ENCODE measurements at regions not wholly inside any gene's neighbourhood (a gene's known extent, or its start where the extent isn't known, plus 50 kb on each side); places are given as distances from the start of the nearest gene placed in this dataset.
"Not testable (repeated sequence)": the region's sequence is repeated elsewhere in the genome, so short reads cannot be mapped to it uniquely, and the experiment has no call there.

DNA sequence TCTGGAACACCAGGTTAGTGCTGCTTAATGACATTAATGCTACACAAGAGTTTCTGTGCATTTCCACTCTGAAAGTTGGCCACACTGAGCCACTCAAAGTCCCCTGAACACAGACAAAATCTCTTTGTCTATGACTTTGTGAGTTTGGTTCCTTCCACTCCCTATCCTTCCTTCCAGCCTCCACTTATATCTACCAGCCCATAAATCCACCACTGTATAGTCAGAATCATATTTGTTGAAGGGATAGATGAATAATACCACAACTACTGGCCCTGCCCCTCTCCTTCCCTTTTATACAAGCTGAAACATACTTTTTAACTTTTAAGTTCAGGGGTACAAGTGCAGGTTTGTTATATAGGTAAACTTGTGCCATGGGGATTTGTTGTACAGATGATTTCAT, 127.5 kb downstream of the ABHD5 start:
- no peaks in the 10 kb centered on the region for H3K36me3 ChIP-seq
- H3K27me3 ChIP-seq: no peaks in the 10 kb centered on the region
- intact Hi-C loops (cut with DNase I): no loop called here
- H3K9me3 ChIP-seq: no peaks in the 10 kb centered on the region
- no peak overlapping the region for H3K4me3 ChIP-seq
- H3K27ac ChIP-seq: no peak overlapping the region
- no peaks in the 10 kb centered on the region for H3K4me1 ChIP-seq
- TF ChIP-seq, protein P1, sequence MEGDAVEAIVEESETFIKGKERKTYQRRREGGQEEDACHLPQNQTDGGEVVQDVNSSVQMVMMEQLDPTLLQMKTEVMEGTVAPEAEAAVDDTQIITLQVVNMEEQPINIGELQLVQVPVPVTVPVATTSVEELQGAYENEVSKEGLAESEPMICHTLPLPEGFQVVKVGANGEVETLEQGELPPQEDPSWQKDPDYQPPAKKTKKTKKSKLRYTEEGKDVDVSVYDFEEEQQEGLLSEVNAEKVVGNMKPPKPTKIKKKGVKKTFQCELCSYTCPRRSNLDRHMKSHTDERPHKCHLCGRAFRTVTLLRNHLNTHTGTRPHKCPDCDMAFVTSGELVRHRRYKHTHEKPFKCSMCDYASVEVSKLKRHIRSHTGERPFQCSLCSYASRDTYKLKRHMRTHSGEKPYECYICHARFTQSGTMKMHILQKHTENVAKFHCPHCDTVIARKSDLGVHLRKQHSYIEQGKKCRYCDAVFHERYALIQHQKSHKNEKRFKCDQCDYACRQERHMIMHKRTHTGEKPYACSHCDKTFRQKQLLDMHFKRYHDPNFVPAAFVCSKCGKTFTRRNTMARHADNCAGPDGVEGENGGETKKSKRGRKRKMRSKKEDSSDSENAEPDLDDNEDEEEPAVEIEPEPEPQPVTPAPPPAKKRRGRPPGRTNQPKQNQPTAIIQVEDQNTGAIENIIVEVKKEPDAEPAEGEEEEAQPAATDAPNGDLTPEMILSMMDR (IDR thresholded peaks at IDR 0.05): no peak
- TF ChIP-seq POLR2AphosphoS5 (IDR thresholded peaks at IDR 0.05; ENCODE audit: insufficient read depth in 1 of 2, low read depth in 1 of 2) (no peak), POLR2A (IDR thresholded peaks at IDR 0.05) (no peak)
- DNase-seq (ENCODE audit: extremely low spot score in 2 of 2): no peak

DNA sequence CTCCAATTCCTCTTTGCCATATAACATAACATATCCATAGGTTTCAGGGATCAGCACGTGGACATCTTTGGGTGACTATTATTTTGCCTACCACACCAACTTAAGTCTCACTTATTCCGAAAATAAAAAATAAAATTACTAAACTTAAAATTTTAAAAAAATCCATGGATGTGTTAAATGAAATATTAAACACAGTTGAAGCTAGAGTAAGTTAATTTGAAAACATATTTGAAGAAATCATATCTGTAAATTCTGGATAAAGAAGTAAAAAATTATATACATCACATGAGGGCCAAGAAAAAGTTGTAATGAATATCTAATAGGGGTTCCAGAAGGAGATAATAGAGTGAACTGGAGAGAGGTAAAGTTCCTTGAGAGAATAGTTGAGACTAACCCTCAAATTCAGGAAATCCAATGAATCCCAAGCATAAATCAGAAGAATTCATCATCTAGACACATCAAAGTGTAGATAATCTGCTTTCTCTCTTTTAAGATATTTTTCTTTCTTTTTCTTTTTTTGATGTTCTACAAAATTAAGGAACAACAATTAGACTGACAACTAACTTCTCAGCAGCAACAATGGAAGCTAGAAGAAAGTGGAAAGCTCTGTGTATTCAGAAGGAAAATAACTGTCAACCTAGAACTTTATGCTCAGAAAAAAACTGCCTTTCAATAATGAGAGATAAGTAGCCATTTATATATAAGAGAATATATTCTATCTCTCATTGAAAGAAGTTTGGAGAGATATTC, 147.4 kb downstream of the ABHD5 start:
- TF ChIP-seq, protein P1 (IDR thresholded peaks at IDR 0.05): no peak
- no peak for TF ChIP-seq POLR2A (IDR thresholded peaks at IDR 0.05)
- no peak for TF ChIP-seq POLR2AphosphoS5 (IDR thresholded peaks at IDR 0.05; ENCODE audit: insufficient read depth in 1 of 2, low read depth in 1 of 2)
- H3K36me3 ChIP-seq: no peaks in the 10 kb centered on the region
- intact Hi-C loops (cut with DNase I): no loop called here
- H3K27ac ChIP-seq: no peak overlapping the region
- no peaks in the 10 kb centered on the region for H3K4me1 ChIP-seq
- H3K27me3 ChIP-seq: no peaks in the 10 kb centered on the region
- no peak overlapping the region for H3K4me3 ChIP-seq
- H3K9me3 ChIP-seq: no peaks in the 10 kb centered on the region
- no peak for DNase-seq (ENCODE audit: extremely low spot score in 2 of 2)

DNA sequence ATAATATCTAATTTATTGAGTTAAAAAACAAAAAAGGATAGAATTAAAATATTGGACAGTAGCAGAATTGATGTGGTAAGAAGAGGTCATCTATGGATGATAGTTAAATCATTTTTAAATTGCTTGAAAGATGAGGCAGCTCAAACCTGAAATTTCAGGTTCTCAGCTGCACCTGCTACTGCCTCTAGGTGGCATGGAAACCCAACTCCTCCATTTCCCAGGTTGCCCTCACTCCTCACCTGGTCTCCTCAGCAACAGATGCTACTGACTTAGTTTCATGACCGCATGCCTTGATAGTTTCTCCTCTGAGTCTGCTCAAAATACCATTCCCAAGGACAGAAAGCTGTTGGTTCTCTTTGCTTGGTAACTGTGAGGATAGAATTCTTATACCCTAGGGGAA, 148.1 kb downstream of the ABHD5 start:
- Histone ChIP-seq H3K27ac (no peak overlapping the region), H3K9me3 (no peaks in the 10 kb centered on the region)
- intact Hi-C loops (cut with DNase I): no loop called here

DNA sequence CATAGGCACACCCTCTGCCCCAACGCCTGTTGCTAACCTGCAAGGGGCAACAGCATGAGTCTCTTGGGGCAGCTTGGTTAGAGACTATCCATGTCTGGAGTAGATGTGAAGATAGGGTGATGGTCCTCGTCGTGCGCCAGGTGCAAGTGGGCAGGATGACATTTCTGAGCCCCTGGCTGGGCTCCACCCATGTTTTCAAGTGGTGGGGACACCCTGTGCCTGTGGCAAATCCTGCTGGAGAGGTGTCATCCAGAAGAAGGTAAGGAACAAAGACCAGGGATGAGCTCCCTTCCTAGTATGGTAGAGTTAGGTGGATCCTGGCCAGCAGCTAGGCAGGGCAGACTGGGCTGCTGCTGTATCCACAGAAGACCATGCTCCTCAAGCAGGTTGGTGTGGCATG, 152.6 kb downstream of the ABHD5 start:
- no peak for DNase-seq (ENCODE audit: extremely low spot score in 2 of 2)
- Histone ChIP-seq H3K36me3 (no peaks in the 10 kb centered on the region), H3K4me3 (no peak overlapping the region), H3K4me1 (no peaks in the 10 kb centered on the region), H3K27ac (no peak overlapping the region), H3K9me3 (no peaks in the 10 kb centered on the region), H3K27me3 (no peaks in the 10 kb centered on the region)
- intact Hi-C loops (cut with DNase I): no loop called here
- TF ChIP-seq, protein P1 (IDR thresholded peaks at IDR 0.05): no peak
- TF ChIP-seq POLR2A (IDR thresholded peaks at IDR 0.05) (no peak), POLR2AphosphoS5 (IDR thresholded peaks at IDR 0.05; ENCODE audit: insufficient read depth in 1 of 2, low read depth in 1 of 2) (no peak)

More for the DNA sequence above, 148.1 kb downstream of the ABHD5 start:
- H3K36me3 ChIP-seq: no peaks in the 10 kb centered on the region
- H3K4me1 ChIP-seq: no peaks in the 10 kb centered on the region
- no peaks in the 10 kb centered on the region for H3K27me3 ChIP-seq
- DNase-seq (ENCODE audit: extremely low spot score in 2 of 2): no peak
- TF ChIP-seq POLR2AphosphoS5 (IDR thresholded peaks at IDR 0.05; ENCODE audit: insufficient read depth in 1 of 2, low read depth in 1 of 2) (no peak), POLR2A (IDR thresholded peaks at IDR 0.05) (no peak)
- TF ChIP-seq, protein P1 (IDR thresholded peaks at IDR 0.05): no peak
- no peak overlapping the region for H3K4me3 ChIP-seq

DNA sequence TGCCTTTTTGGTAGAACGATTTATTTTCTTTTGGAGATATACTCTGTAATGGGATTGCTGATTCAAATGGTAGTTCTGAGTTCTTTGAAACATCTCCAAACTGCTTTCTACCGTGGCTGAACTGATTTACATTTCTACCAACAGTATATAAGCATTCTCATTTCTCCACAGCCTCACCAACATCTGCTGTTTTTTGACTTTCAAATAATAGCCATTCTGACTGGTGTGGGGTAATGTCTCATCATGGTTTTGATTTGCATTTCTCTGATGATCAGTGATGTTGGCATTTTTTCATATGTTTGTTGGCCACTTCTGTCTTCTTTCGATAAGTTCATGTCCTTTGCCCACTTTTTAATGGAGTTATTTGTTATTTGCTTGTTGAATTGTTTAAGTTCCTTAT, 154.0 kb downstream of the ABHD5 start:
- no peak for DNase-seq (ENCODE audit: extremely low spot score in 2 of 2)
- TF ChIP-seq POLR2AphosphoS5 (IDR thresholded peaks at IDR 0.05; ENCODE audit: insufficient read depth in 1 of 2, low read depth in 1 of 2) (no peak), POLR2A (IDR thresholded peaks at IDR 0.05) (no peak)
- TF ChIP-seq, protein P1 (IDR thresholded peaks at IDR 0.05): no peak
- Histone ChIP-seq H3K36me3 (no peaks in the 10 kb centered on the region), H3K4me3 (no peak overlapping the region), H3K27ac (no peak overlapping the region), H3K4me1 (no peaks in the 10 kb centered on the region), H3K9me3 (no peaks in the 10 kb centered on the region), H3K27me3 (no peaks in the 10 kb centered on the region)
- intact Hi-C loops (cut with DNase I): no loop called here

DNA sequence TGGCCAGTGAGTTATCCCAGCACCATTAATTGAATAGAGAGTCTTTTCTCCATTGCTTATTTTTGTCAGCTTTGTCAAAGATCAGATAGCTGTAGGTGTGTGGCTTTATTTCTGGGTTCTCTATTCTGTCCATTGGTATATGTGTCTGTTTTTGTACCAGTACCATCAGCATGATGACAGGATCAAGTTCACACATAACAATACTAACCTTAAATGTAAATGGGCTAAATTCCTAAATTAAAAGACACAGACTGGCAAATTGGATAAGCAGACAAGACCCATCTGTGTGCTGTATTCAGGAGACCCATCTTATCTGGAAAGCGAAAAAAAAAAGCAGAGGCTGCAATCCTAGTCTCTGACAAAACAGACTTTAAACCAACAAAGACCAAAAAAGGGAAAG, 154.8 kb downstream of the ABHD5 start:
- H3K4me3 ChIP-seq; H3K27me3 ChIP-seq; intact Hi-C loops (cut with DNase I); H3K9me3 ChIP-seq; H3K27ac ChIP-seq; H3K4me1 ChIP-seq; H3K36me3 ChIP-seq; DNase-seq (ENCODE audit: extremely low spot score in 2 of 2): not testable (repeated sequence)

Measured in vagina (tissue), 2 donors.